ENCODE measurements at regions not wholly inside any gene's neighbourhood (a gene's known extent, or its start where the extent isn't known, plus 50 kb on each side); places are given as distances from the start of the nearest gene placed in this dataset.

DNA sequence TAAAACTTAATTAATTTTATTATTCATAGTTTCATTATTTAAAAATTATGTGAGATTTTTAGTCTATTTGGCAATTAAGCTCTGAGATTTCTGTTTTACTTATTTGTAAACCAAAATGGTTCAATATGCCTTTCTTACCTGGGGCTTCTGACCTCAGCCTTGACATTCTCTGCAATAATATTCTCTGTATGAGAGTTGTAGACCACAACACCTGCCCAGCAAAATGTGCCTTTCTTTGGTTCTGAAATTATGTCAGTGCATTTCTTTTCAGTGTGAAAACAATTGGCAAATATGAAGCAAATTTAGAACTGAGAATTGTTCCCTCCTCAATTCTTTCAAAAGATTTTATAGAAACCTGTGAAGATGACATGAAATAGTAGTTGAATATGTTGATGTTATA, 426.4 kb upstream of the FZD8 start:
- Histone ChIP-seq H3K36me3 (no peaks in the 10 kb centered on the region), H3K9ac (ENCODE audit: low read depth in 2 of 2, low read length in 2 of 2) (no peak overlapping the region), H3K27me3 (no peaks in the 10 kb centered on the region), H3K9me3 (no peaks in the 10 kb centered on the region), H3K4me3 (no peak overlapping the region), H3K27ac (no peak overlapping the region), H3K4me1 (no peaks in the 10 kb centered on the region)
- intact Hi-C loops (cut with DNase I), result no loop called here
- TF ChIP-seq, protein P1, sequence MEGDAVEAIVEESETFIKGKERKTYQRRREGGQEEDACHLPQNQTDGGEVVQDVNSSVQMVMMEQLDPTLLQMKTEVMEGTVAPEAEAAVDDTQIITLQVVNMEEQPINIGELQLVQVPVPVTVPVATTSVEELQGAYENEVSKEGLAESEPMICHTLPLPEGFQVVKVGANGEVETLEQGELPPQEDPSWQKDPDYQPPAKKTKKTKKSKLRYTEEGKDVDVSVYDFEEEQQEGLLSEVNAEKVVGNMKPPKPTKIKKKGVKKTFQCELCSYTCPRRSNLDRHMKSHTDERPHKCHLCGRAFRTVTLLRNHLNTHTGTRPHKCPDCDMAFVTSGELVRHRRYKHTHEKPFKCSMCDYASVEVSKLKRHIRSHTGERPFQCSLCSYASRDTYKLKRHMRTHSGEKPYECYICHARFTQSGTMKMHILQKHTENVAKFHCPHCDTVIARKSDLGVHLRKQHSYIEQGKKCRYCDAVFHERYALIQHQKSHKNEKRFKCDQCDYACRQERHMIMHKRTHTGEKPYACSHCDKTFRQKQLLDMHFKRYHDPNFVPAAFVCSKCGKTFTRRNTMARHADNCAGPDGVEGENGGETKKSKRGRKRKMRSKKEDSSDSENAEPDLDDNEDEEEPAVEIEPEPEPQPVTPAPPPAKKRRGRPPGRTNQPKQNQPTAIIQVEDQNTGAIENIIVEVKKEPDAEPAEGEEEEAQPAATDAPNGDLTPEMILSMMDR (IDR thresholded peaks at IDR 0.05), result no peak
- DNase-seq, result no peak

DNA sequence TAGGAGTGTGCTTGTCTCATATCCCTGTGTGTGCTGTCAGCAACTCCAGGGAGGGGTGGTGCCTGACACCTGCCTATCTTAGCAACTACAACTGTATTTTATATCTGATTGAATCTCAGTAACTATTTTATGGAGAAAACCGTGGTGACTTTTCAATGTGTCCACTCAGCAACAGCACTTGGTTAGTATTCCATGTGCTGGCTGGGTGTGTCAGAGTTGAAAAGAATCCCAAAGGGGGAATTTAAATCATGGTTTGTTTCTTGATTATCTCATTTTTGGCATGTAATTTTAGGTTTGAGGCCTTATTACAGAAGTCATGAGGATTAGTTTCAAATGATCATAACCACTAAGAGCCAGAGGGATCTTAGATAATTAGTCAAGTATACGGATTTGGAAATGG, 425.7 kb upstream of the FZD8 start:
- no peak overlapping the region for H3K27ac ChIP-seq
- H3K9me3 ChIP-seq, result no peaks in the 10 kb centered on the region
- DNase-seq, result no peak
- intact Hi-C loops (cut with DNase I), result no loop called here
- no peak overlapping the region for H3K4me3 ChIP-seq
- H3K36me3 ChIP-seq, result no peaks in the 10 kb centered on the region
- no peaks in the 10 kb centered on the region for H3K27me3 ChIP-seq
- no peaks in the 10 kb centered on the region for H3K4me1 ChIP-seq
- TF ChIP-seq, protein P1 (IDR thresholded peaks at IDR 0.05), result no peak
- H3K9ac ChIP-seq (ENCODE audit: low read depth in 2 of 2, low read length in 2 of 2), result no peak overlapping the region

DNA sequence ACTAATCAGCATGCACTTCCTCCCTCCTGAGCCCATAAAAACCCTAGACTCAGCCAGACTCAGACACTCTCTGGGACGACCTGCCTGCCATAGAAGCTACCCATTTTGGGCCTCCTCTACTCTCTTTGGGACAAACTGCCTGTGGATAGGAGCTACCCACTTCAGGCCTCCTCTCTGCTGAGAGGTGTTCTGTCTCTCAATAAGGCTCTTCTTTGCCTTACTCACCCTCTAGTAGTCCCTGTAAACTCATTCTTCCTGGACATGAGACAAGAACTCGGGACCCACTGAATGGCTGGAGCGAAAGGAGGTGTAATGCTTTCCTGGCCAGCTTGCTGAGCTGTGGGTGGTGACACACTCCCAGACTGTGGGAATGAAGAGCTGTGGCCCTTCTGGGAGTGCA, 424.8 kb upstream of the FZD8 start:
- no peaks in the 10 kb centered on the region for H3K27me3 ChIP-seq
- no peak overlapping the region for H3K27ac ChIP-seq
- intact Hi-C loops (cut with DNase I), result no loop called here
- no peaks in the 10 kb centered on the region for H3K4me1 ChIP-seq
- no peak for DNase-seq
- H3K4me3 ChIP-seq, result no peak overlapping the region
- H3K9ac ChIP-seq (ENCODE audit: low read depth in 2 of 2, low read length in 2 of 2), result no peak overlapping the region
- no peaks in the 10 kb centered on the region for H3K36me3 ChIP-seq
- TF ChIP-seq, protein P1 (IDR thresholded peaks at IDR 0.05), result no peak
- no peaks in the 10 kb centered on the region for H3K9me3 ChIP-seq

DNA sequence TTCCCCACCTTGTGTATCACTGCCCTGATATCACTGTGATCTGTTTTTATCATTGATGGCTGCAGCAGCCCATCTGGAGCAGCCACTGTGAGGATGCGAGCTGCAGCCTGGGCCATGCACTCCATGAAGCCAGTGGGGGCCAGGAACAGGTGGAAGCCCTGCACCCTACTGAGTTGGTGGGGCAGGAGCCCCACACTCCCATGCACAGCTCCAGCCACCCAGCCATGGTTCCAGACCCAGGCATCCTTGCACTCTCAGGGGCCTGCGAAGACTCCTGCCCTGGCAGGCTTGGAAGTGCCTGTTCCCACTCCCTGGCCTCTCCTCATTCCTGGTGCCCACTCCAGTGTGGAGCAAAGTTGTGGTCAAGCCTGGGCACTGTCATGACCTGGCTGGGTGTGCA, 424.0 kb upstream of the FZD8 start:
- Histone ChIP-seq H3K27me3 (no peaks in the 10 kb centered on the region), H3K4me3 (no peak overlapping the region), H3K27ac (no peak overlapping the region), H3K36me3 (no peaks in the 10 kb centered on the region), H3K9me3 (no peaks in the 10 kb centered on the region), H3K9ac (ENCODE audit: low read depth in 2 of 2, low read length in 2 of 2) (no peak overlapping the region), H3K4me1 (no peaks in the 10 kb centered on the region)
- intact Hi-C loops (cut with DNase I), result no loop called here
- DNase-seq, result no peak
- TF ChIP-seq, protein P1 (IDR thresholded peaks at IDR 0.05), result no peak

DNA sequence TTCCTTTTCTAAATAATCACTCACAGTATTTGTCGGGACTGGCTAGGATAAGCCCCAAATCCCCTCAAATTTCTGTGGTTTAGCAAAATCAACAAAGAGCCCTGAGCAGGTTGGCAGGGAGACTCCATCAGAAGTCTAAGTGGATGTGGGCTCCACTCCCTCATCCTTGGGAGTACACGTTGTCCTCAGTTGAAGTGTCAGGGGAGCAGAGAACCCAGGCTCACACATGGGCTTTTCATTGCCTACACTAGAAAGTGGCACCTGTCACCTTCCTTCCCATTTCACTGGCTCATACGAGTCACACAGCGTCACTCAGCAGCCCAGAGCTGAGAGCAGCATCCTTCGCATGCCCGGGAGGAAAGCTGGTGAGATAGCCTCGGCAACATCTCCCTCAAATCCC, 421.3 kb upstream of the FZD8 start:
- Histone ChIP-seq H3K9me3 (no peaks in the 10 kb centered on the region), H3K4me1 (no peaks in the 10 kb centered on the region), H3K4me3 (no peak overlapping the region), H3K36me3 (no peaks in the 10 kb centered on the region), H3K27me3 (no peaks in the 10 kb centered on the region), H3K27ac (no peak overlapping the region), H3K9ac (ENCODE audit: low read depth in 2 of 2, low read length in 2 of 2) (no peak overlapping the region)
- intact Hi-C loops (cut with DNase I), result no loop called here
- TF ChIP-seq, protein P1 (IDR thresholded peaks at IDR 0.05), result no peak
- no peak for DNase-seq

DNA sequence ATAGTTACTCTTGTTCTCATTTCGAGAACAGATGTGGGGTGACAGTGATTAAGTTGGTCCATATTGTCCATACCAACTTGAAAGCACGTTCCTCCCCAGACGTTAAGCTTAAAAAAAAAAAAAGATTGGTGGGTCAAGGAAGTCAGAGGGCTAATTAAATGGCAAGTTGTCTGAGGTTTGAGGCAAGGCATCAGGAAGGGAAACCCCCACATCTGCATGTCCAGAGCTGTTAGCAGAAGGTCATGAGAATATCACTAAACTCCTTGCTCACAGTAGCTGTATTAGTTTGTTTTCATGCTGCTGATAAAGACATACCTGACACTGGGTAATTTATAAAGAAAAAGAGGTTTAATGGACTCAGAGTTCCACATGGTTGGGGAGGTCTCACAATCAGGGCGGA, 415.6 kb upstream of the FZD8 start:
- intact Hi-C loops (cut with DNase I), result no loop called here
- TF ChIP-seq, protein P1 (IDR thresholded peaks at IDR 0.05), result no peak

More for the DNA sequence above, 415.6 kb upstream of the FZD8 start:
- DNase-seq, result no peak
- Histone ChIP-seq H3K9me3 (no peaks in the 10 kb centered on the region), H3K27ac (no peak overlapping the region), H3K9ac (ENCODE audit: low read depth in 2 of 2, low read length in 2 of 2) (no peak overlapping the region), H3K36me3 (no peaks in the 10 kb centered on the region), H3K4me1 (no peaks in the 10 kb centered on the region), H3K4me3 (no peak overlapping the region), H3K27me3 (no peaks in the 10 kb centered on the region)
